Kidney (tissue), 13 donors: ENCODE measurements at regions not wholly inside any gene's neighbourhood (a gene's known extent, or its start where the extent isn't known, plus 50 kb on each side); places are given as distances from the start of the nearest gene placed in this dataset.
A peak's percentile ranks its signal among the peaks of the same experiment; 100 is the strongest.
"Not testable (repeated sequence)": the region's sequence is repeated elsewhere in the genome, so short reads cannot be mapped to it uniquely, and the experiment has no call there.

Experiments
- DNase-seq, 5 donors: peaks; one replicate each; pipeline ENCODE4 v3.0.0-alpha.2; 2013 to 2020
- FAIRE-seq: peaks from 2 replicates; lab custom pipeline; 2012; peaks lifted over from hg19 to GRCh38; lab: Jason Lieb, UNC
- H3K27ac ChIP-seq, 2 donors: one replicate each; pipeline ENCODE4 v1.7.0; 2013; ENCODE audit warnings: low read depth in 2 of 2, low read length in 2 of 2, inconsistent platforms in 1 of 2
- H3K27me3 ChIP-seq: one replicate; pipeline ENCODE4 v1.7.1; 2013; ENCODE audit warnings: low read length, inconsistent platforms; ENCODE audit not compliant: control insufficient read depth, insufficient read depth
- H3K36me3 ChIP-seq, 3 donors: one replicate each; pipeline versions ENCODE4 v1.7.0 to v1.7.1; 2013; ENCODE audit warnings: low read length in 3 of 3, control low read depth in 1 of 3, inconsistent platforms in 1 of 3; ENCODE audit not compliant: insufficient read depth in 3 of 3, control insufficient read depth in 2 of 3
- H3K4me1 ChIP-seq, 3 donors: one replicate each; pipeline versions ENCODE4 v1.7.0 to v1.7.1; 2013; ENCODE audit warnings: low read length in 3 of 3, inconsistent platforms in 1 of 3, low read depth in 1 of 3; ENCODE audit not compliant: control insufficient read depth in 2 of 3, insufficient read depth in 2 of 3
- H3K4me3 ChIP-seq, 3 donors: one replicate each; pipeline versions ENCODE4 v1.7.0 to v1.8.1; 2013; ENCODE audit warnings: low read length in 3 of 3, control low read depth in 1 of 3, inconsistent platforms in 1 of 3
- H3K9ac ChIP-seq, 3 donors: one replicate each; pipeline versions ENCODE4 v1.7.0 to v1.7.1; 2013; ENCODE audit warnings: low read length in 3 of 3, control low read depth in 1 of 3, inconsistent platforms in 1 of 3
- H3K9me3 ChIP-seq, 3 donors: one replicate each; pipeline versions ENCODE4 v1.7.0 to v1.7.1; 2013; ENCODE audit warnings: low read length in 3 of 3, control low read depth in 1 of 3, inconsistent platforms in 1 of 3; ENCODE audit not compliant: control insufficient read depth in 2 of 3, insufficient read depth in 1 of 3
- CTCF ChIP-seq: IDR thresholded peaks from 3 replicates; pipeline ENCODE4 v1.5.1; 2012; ENCODE audit warnings: mild to moderate bottlenecking, moderate library complexity, borderline replicate concordance; ENCODE audit not compliant: insufficient read depth; ENCODE audit errors: extremely low read depth
- intact Hi-C: fragments of 100-400 bp; cut with DNase I; formaldehyde crosslinking; loops from one replicate; pipeline ENCODE4 v1.11.1; 2022
- donor health status: control.
- donor health status: control.
- donor health status: control.
- donor health status: control.
- donor health status: control.
- donor health status: DM: yes; HTN: yes; CAD: no.
- donor health status: Normal renal cell carcinoma (clear cell type).

DNA sequence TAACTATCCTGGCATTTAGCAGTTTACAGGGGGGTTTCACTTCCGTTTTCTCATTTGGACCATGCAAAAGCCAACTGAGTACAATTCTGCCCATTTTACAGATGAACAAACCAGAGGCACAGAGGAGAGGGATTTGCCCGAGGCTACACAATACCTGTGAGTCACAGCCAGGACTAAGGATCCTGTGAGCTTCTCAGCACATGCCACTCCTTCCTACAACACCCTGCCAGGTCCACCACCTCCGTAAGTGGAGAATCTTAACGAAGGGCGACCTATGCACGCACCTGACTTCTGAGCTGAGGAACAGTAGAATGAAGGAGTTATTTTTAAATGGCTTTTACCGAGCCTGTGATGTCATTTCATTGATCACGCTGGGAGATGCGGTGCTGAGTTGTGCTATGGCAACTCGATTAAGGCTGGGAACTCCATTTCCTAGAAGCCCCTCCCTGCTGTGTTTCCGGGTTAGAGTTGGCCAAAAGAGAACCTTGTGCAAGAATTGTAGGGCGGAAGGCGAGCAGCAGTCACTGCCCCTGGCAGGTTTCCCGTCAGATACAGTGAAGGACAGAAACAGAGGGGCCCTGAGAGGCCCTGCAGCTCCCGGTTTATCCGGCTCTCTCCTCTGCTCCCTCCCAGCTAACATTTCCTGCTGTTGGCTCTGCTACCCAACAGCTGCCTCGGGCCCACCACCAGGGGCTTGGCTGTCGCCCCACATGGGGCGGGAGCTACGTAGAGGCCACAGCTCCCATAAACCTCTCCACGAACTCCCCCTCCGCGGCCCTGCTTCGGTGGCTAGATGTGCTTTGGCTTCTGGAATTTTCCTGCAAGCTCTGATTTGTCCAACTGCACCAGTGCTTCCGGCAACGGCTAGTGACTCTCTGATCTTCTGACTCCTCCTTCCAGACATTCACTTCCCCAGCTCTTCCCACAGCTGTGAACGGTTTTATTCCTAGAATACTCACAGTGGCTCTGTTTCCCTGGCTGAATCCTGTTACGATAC lies 75.1 kb upstream of the USP9X start:
- FAIRE-seq = no peak
- intact Hi-C loops = no loop called here
- no peak for TF ChIP-seq CTCF

GRCh38 chrX:41014776-41015360 lies 70.4 kb upstream of the USP9X start:
- FAIRE-seq = no peak
- intact Hi-C loops = no loop called here

More for the DNA sequence above, 75.1 kb upstream of the USP9X start:
- peak overlapping the region; percentile 81 to 85 for H3K27ac ChIP-seq
- peak overlapping the region in 1 of 3 donors; percentile 28 for H3K9ac ChIP-seq
- H3K4me3 ChIP-seq = peak overlapping the region; percentile 45 to 56 (median 46)
- H3K9me3 ChIP-seq = no peaks in the 10 kb centered on the region
- H3K4me1 ChIP-seq = peaks cover 0 to 5% (median 2%) of the 10 kb centered on the region in 3 donors
- H3K36me3 ChIP-seq = no peaks in the 10 kb centered on the region
- peaks cover 2% of the 10 kb centered on the region for H3K27me3 ChIP-seq
- DNase-seq = peak; percentile 71 to 94 (median 87)

GRCh38 chrX:41017785-41018184 lies 67.5 kb upstream of the USP9X start:
- H3K27me3 ChIP-seq, H3K9ac ChIP-seq, H3K36me3 ChIP-seq, H3K4me1 ChIP-seq, intact Hi-C loops, FAIRE-seq, DNase-seq, H3K4me3 ChIP-seq, H3K27ac ChIP-seq, H3K9me3 ChIP-seq: not testable (repeated sequence)

More at GRCh38 chrX:41014776-41015360, 70.4 kb upstream of the USP9X start:
- Histone ChIP-seq H3K4me3 (no peak overlapping the region), H3K36me3 (no peaks in the 10 kb centered on the region), H3K27ac (no peak overlapping the region), H3K9ac (no peak overlapping the region), H3K9me3 (no peaks in the 10 kb centered on the region), H3K4me1 (peaks cover 0 to 5% (median under 1%) of the 10 kb centered on the region in 3 donors), H3K27me3 (no peaks in the 10 kb centered on the region)
- DNase-seq = no peak
- no peak for TF ChIP-seq CTCF

DNA sequence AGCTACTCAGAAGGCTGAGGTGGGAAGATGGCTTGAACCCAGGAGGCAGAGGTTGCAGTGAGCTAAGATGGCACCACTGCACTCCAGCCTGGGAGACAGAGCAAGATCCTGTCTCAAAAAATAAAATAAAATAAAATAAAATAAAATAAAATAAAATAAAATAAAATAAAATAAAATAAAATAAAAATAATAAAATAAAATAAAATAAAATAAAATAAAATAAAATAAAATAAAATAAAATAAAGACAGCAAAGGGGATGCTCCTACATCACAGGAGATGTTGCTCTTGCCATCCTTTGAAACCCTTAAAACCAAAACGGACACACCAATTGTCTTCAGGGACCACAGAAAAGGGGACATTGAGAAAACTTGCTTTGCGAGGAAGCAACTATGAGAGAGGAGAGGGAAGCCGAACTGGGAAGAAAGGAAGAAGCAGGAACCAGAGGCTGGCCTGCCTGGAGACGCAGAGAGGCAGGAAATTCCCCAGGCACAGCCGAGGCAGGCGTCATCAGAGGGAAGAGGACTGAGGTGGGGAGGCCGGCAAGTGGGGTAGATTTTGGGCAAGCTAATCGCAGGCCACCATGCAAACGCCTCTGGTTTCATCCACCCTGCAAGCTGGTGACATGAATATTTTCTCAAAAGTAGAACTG lies 66.7 kb upstream of the USP9X start:
- DNase-seq, H3K27me3 ChIP-seq, H3K4me3 ChIP-seq, H3K9me3 ChIP-seq, intact Hi-C loops, H3K4me1 ChIP-seq, H3K9ac ChIP-seq, H3K36me3 ChIP-seq, H3K27ac ChIP-seq, FAIRE-seq: not testable (repeated sequence)
